ENCODE measurements at regions not wholly inside any gene's neighbourhood (a gene's known extent, or its start where the extent isn't known, plus 50 kb on each side); places are given as distances from the start of the nearest gene placed in this dataset.

DNA sequence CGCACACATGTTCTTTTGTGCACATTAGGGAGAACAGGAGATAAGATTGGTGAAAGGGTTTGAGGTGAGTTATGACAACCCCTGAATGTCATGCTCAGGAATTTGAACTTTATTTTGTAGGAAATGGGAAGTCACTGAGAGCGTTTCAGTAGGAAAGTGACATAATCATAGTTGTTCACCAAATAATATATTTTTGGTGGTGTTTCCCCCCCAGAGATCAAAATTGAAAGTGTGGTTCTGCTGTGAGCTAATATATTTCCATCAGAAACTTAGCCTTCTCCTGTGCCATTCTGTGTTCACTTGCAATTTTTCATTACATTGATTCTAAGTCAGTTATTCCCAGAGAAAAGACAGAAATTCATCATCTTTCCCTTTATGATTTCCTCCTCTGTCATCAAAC is 64.1 kb upstream of the RCN1 start:
- TF ChIP-seq, protein P1, sequence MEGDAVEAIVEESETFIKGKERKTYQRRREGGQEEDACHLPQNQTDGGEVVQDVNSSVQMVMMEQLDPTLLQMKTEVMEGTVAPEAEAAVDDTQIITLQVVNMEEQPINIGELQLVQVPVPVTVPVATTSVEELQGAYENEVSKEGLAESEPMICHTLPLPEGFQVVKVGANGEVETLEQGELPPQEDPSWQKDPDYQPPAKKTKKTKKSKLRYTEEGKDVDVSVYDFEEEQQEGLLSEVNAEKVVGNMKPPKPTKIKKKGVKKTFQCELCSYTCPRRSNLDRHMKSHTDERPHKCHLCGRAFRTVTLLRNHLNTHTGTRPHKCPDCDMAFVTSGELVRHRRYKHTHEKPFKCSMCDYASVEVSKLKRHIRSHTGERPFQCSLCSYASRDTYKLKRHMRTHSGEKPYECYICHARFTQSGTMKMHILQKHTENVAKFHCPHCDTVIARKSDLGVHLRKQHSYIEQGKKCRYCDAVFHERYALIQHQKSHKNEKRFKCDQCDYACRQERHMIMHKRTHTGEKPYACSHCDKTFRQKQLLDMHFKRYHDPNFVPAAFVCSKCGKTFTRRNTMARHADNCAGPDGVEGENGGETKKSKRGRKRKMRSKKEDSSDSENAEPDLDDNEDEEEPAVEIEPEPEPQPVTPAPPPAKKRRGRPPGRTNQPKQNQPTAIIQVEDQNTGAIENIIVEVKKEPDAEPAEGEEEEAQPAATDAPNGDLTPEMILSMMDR (IDR thresholded peaks at IDR 0.05; ENCODE audit: poor library complexity, severe bottlenecking), result no peak
- TF ChIP-seq POLR2AphosphoS5 (IDR thresholded peaks at IDR 0.05) (no peak), REST (IDR thresholded peaks at IDR 0.05; ENCODE audit: borderline replicate concordance) (no peak)

Data from neural cell (in vitro differentiated cells).